ENCODE measurements at regions not wholly inside any gene's neighbourhood (a gene's known extent, or its start where the extent isn't known, plus 50 kb on each side); places are given as distances from the start of the nearest gene placed in this dataset.

GRCh38 chr3:162998205-162998604, 1501.6 kb downstream of the OTOL1 start:
- TF ChIP-seq POLR2A (IDR thresholded peaks at IDR 0.05) (no peak), POLR2AphosphoS5 (IDR thresholded peaks at IDR 0.05) (no peak)

All from upper lobe of left lung (tissue), 4 donors.